ENCODE measurements at regions not wholly inside any gene's neighbourhood (a gene's known extent, or its start where the extent isn't known, plus 50 kb on each side); places are given as distances from the start of the nearest gene placed in this dataset.

DNA sequence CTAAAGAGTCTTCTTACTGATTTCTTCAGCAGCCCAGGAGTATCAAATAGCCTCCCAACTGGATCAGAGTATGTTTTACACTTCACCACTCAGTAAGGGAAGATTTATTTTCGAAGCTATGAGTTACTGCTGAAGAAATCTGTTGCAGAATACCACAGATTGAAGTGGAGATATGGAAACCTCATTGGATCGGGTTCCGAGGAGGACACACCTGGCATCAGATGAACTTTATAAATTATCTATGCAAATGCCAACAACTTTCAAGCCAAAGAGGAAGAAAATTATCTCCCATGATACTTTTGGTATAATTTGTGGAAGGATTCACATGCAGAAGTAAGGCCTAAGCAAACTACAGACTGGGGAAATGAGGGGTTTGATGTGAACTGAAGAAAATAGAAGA lies 515.9 kb upstream of the NDST4 start:
- POLR2A ChIA-PET, result no interaction called here
- TF ChIP-seq ZNF571 (tag by site-specific recombination; IDR thresholded peaks at IDR 0.05), result no peak
- TF ChIP-seq ZNF366 (tag by site-specific recombination; conservative IDR thresholded peaks at IDR 0.05), result no peak
- TF ChIP-seq ZNF664 (tag by site-specific recombination; IDR thresholded peaks at IDR 0.05), result no peak
- no peak for TF ChIP-seq ZXDB (tag by site-specific recombination; IDR thresholded peaks at IDR 0.05)
- TF ChIP-seq ZNF629 (tag by site-specific recombination; IDR thresholded peaks at IDR 0.05), result no peak
- no peak for TF ChIP-seq ZEB2 (tag by site-specific recombination; IDR thresholded peaks at IDR 0.05)
- TF ChIP-seq ZNF114 (tag by site-specific recombination; IDR thresholded peaks at IDR 0.05), result no peak
- TF ChIP-seq ZFHX2 (tag by site-specific recombination; conservative IDR thresholded peaks at IDR 0.05), result no peak
- TF ChIP-seq, protein P1, sequence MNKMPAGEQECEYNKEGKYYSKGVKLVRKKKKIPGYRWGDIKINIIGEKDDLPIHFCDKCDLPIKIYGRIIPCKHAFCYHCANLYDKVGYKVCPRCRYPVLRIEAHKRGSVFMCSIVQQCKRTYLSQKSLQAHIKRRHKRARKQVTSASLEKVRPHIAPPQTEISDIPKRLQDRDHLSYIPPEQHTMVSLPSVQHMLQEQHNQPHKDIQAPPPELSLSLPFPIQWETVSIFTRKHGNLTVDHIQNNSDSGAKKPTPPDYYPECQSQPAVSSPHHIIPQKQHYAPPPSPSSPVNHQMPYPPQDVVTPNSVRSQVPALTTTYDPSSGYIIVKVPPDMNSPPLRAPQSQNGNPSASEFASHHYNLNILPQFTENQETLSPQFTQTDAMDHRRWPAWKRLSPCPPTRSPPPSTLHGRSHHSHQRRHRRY (tag by site-specific recombination; IDR thresholded peaks at IDR 0.05), result no peak
- TF ChIP-seq ZNF138 (tag by site-specific recombination; IDR thresholded peaks at IDR 0.05; ENCODE audit: borderline replicate concordance), result no peak
- TF ChIP-seq, protein P2, sequence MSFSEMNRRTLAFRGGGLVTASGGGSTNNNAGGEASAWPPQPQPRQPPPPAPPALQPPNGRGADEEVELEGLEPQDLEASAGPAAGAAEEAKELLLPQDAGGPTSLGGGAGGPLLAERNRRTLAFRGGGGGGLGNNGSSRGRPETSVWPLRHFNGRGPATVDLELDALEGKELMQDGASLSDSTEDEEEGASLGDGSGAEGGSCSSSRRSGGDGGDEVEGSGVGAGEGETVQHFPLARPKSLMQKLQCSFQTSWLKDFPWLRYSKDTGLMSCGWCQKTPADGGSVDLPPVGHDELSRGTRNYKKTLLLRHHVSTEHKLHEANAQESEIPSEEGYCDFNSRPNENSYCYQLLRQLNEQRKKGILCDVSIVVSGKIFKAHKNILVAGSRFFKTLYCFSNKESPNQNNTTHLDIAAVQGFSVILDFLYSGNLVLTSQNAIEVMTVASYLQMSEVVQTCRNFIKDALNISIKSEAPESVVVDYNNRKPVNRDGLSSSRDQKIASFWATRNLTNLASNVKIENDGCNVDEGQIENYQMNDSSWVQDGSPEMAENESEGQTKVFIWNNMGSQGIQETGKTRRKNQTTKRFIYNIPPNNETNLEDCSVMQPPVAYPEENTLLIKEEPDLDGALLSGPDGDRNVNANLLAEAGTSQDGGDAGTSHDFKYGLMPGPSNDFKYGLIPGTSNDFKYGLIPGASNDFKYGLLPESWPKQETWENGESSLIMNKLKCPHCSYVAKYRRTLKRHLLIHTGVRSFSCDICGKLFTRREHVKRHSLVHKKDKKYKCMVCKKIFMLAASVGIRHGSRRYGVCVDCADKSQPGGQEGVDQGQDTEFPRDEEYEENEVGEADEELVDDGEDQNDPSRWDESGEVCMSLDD (tag by site-specific recombination; IDR thresholded peaks at IDR 0.05), result no peak
- TF ChIP-seq IKZF3 (tag by site-specific recombination; IDR thresholded peaks at IDR 0.05), result no peak
- TF ChIP-seq ZNF544 (tag by site-specific recombination; IDR thresholded peaks at IDR 0.05), result no peak
- TF ChIP-seq ZNF341 (tag by site-specific recombination; IDR thresholded peaks at IDR 0.05; ENCODE audit: low read depth), result no peak
- TF ChIP-seq SETDB1 (IDR thresholded peaks at IDR 0.05; ENCODE audit: insufficient read length, low read length), result no peak
- TF ChIP-seq ZNF548 (tag by site-specific recombination; IDR thresholded peaks at IDR 0.05), result no peak
- CTCF ChIA-PET, result no interaction called here

DNA sequence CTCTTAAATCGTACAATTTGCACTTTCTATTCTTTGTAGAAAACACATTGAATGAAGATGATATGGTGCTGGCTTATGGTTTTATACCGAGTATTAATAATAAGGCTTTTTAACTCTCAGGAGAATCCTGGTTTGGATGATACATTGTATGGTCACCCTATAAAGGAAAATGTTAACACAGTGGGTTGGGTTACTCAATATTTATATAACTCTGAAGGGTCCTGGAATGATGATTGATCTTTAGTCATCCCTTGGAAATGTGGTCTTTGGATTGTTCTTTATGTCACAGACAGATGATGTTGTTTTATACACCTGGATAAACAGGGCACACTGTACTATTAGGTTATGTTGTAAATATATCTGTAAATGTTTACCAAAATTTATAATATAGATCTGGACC lies 496.2 kb upstream of the NDST4 start:
- ChIA-PET CTCF (no interaction called here), POLR2A (no interaction called here)
- TF ChIP-seq ZNF837 (tag by site-specific recombination; IDR thresholded peaks at IDR 0.05), result no peak
- TF ChIP-seq ZNF785 (tag by site-specific recombination; IDR thresholded peaks at IDR 0.05), result no peak
- no peak for TF ChIP-seq ZNF677 (tag by site-specific recombination; IDR thresholded peaks at IDR 0.05)
- no peak for TF ChIP-seq ZNF654 (tag by site-specific recombination; IDR thresholded peaks at IDR 0.05; ENCODE audit: low read depth)
- TF ChIP-seq SP3 (tag by site-specific recombination; IDR thresholded peaks at IDR 0.05), result no peak
- TF ChIP-seq, protein P3, sequence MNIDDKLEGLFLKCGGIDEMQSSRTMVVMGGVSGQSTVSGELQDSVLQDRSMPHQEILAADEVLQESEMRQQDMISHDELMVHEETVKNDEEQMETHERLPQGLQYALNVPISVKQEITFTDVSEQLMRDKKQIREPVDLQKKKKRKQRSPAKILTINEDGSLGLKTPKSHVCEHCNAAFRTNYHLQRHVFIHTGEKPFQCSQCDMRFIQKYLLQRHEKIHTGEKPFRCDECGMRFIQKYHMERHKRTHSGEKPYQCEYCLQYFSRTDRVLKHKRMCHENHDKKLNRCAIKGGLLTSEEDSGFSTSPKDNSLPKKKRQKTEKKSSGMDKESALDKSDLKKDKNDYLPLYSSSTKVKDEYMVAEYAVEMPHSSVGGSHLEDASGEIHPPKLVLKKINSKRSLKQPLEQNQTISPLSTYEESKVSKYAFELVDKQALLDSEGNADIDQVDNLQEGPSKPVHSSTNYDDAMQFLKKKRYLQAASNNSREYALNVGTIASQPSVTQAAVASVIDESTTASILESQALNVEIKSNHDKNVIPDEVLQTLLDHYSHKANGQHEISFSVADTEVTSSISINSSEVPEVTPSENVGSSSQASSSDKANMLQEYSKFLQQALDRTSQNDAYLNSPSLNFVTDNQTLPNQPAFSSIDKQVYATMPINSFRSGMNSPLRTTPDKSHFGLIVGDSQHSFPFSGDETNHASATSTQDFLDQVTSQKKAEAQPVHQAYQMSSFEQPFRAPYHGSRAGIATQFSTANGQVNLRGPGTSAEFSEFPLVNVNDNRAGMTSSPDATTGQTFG (tag by site-specific recombination; IDR thresholded peaks at IDR 0.05; ENCODE audit: borderline replicate concordance), result no peak
- TF ChIP-seq, protein P4, sequence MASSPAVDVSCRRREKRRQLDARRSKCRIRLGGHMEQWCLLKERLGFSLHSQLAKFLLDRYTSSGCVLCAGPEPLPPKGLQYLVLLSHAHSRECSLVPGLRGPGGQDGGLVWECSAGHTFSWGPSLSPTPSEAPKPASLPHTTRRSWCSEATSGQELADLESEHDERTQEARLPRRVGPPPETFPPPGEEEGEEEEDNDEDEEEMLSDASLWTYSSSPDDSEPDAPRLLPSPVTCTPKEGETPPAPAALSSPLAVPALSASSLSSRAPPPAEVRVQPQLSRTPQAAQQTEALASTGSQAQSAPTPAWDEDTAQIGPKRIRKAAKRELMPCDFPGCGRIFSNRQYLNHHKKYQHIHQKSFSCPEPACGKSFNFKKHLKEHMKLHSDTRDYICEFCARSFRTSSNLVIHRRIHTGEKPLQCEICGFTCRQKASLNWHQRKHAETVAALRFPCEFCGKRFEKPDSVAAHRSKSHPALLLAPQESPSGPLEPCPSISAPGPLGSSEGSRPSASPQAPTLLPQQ (tag by site-specific recombination; IDR thresholded peaks at IDR 0.05), result no peak
- TF ChIP-seq, protein P5, sequence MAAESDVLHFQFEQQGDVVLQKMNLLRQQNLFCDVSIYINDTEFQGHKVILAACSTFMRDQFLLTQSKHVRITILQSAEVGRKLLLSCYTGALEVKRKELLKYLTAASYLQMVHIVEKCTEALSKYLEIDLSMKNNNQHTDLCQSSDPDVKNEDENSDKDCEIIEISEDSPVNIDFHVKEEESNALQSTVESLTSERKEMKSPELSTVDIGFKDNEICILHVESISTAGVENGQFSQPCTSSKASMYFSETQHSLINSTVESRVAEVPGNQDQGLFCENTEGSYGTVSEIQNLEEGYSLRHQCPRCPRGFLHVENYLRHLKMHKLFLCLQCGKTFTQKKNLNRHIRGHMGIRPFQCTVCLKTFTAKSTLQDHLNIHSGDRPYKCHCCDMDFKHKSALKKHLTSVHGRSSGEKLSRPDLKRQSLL (tag by site-specific recombination; IDR thresholded peaks at IDR 0.05), result no peak
- no peaks in the 10 kb centered on the region for H3K36me3 ChIP-seq (ENCODE audit: control insufficient read depth in 2 of 2, insufficient read depth in 1 of 2, low read length in 2 of 2)
- H3K4me1 ChIP-seq (ENCODE audit: control insufficient read depth, insufficient read depth, low read length), result no peaks in the 10 kb centered on the region
- H3K9me3 ChIP-seq (ENCODE audit: control insufficient read depth, insufficient read depth, low read depth, low read length), result no peaks in the 10 kb centered on the region
- no peak overlapping the region for H3K4me3 ChIP-seq (ENCODE audit: low read depth, low read length)
- no peak overlapping the region for H3K27ac ChIP-seq (ENCODE audit: extremely low read depth, low read depth, low read length)

More for the DNA sequence above, 515.9 kb upstream of the NDST4 start:
- Histone ChIP-seq H3K27ac (ENCODE audit: extremely low read depth, low read depth, low read length) (no peak overlapping the region), H3K4me3 (ENCODE audit: low read depth, low read length) (no peak overlapping the region), H3K36me3 (ENCODE audit: control insufficient read depth in 2 of 2, insufficient read depth in 1 of 2, low read length in 2 of 2) (no peaks in the 10 kb centered on the region), H3K9me3 (ENCODE audit: control insufficient read depth, insufficient read depth, low read depth, low read length) (no peaks in the 10 kb centered on the region), H3K4me1 (ENCODE audit: control insufficient read depth, insufficient read depth, low read length) (no peaks in the 10 kb centered on the region)
